ENCODE measurements at regions not wholly inside any gene's neighbourhood (a gene's known extent, or its start where the extent isn't known, plus 50 kb on each side); places are given as distances from the start of the nearest gene placed in this dataset.

- ChIA-PET SMC1A (ENCODE audit: uncharacterized antibody, unreplicated experiment) (no interaction called here), RAD21 (ENCODE audit: unreplicated experiment) (no interaction called here), CTCF (no interaction called here), POLR2A (no interaction called here)
- intact Hi-C loops (cut with micrococcal nuclease; ENCODE audit: unreplicated experiment) (no loop called here), in situ Hi-C loops (cut with MboI) (no loop called here)
- TF ChIP-seq ASH2L (IDR thresholded peaks at IDR 0.05; ENCODE audit: borderline replicate concordance, low read depth): no peak
- TF ChIP-seq MYB (IDR thresholded peaks at IDR 0.05; ENCODE audit: borderline replicate concordance, low read depth, low read length): no peak
- TF ChIP-seq ZBTB4 (CRISPR knock-in tag; IDR thresholded peaks at IDR 0.05): no peak
- no peak for TF ChIP-seq NFIC (IDR thresholded peaks at IDR 0.05; ENCODE audit: low read depth, low read length)
- TF ChIP-seq ZNF384 (IDR thresholded peaks at IDR 0.05; ENCODE audit: borderline replicate concordance, low read depth, low read length): no peak
- no peak for TF ChIP-seq E2F8 (IDR thresholded peaks at IDR 0.05; ENCODE audit: low read depth, partially characterized antibody)
- no peak for TF ChIP-seq RUNX3 (IDR thresholded peaks at IDR 0.05; ENCODE audit: low read length)
- TF ChIP-seq ZBTB33 (IDR thresholded peaks at IDR 0.05): no peak
- TF ChIP-seq ATF3 (IDR thresholded peaks at IDR 0.05; ENCODE audit: borderline replicate concordance, extremely low read depth, low read depth, low read length): no peak
- no peak for TF ChIP-seq ZSCAN29 (IDR thresholded peaks at IDR 0.05)
- TF ChIP-seq ZNF622 (IDR thresholded peaks at IDR 0.05): no peak
- TF ChIP-seq ELK1 (IDR thresholded peaks at IDR 0.05; ENCODE audit: low read depth, low read length): no peak
- Histone ChIP-seq H3K4me1 (ENCODE audit: control insufficient read depth, insufficient read depth, low read length) (no peaks in the 10 kb centered on the region), H3K27ac (ENCODE audit: control insufficient read depth, insufficient read depth) (no peak overlapping the region), H3K79me2 (ENCODE audit: control insufficient read depth, insufficient read depth, low read length) (no peaks in the 10 kb centered on the region), H3K9me3 (replicated peaks; ENCODE audit: control insufficient read depth, insufficient read depth, low read length) (no peaks in the 10 kb centered on the region; the same call in 2 of the 3 replicates), H3K4me2 (ENCODE audit: control insufficient read depth, insufficient read depth) (no peak overlapping the region), H3K4me3 (no peak overlapping the region), H3K9ac (ENCODE audit: control insufficient read depth, insufficient read depth, low read length) (no peak overlapping the region), H3K36me3 (ENCODE audit: control insufficient read depth in 2 of 2, insufficient read depth in 2 of 2, low read length in 1 of 2) (no peaks in the 10 kb centered on the region), H3K27me3 (replicated peaks in 1 of 2; ENCODE audit: control insufficient read depth in 2 of 2, insufficient read depth in 2 of 2, low read length in 1 of 2) (no peaks in the 10 kb centered on the region), H2AFZ (ENCODE audit: control insufficient read depth, low read depth, low read length) (no peak overlapping the region), H4K20me1 (ENCODE audit: control insufficient read depth, insufficient read depth) (no peaks in the 10 kb centered on the region)
- DNase-seq (ENCODE audit: low read depth, low spot score) (no peak), ATAC-seq (no peak), FAIRE-seq (no peak)
- WGBS (ENCODE audit: insufficient coverage, insufficient replicate concordance, low lambda C conversion rate, missing lambda C conversion rate): 56% methylated on average over 44 of the region's 44 CpGs
- BruUV-seq (replicated peaks): no TSS peak
Measured at GRCh38 chr20:29410806-29411457, 1846.5 kb upstream of the DEFB115 start.

Measured in GM12878 (cell line).